GM03348 (cell line): ENCODE measurements at regions not wholly inside any gene's neighbourhood (a gene's known extent, or its start where the extent isn't known, plus 50 kb on each side); places are given as distances from the start of the nearest gene placed in this dataset.
"Not testable (repeated sequence)": the region's sequence is repeated elsewhere in the genome, so short reads cannot be mapped to it uniquely, and the experiment has no call there.

Experiments
- DNase-seq: peaks from one replicate; pipeline ENCODE4 v3.0.0; 2012; ENCODE audit warnings: low spot score

- DNase-seq = no peak
These were observed 122.0 kb downstream of the CT47B1 start for GRCh38 chrX:120753413-120754251.

GRCh38 chrX:120752431-120753082 lies 122.7 kb upstream of the C1GALT1C1 start:
- DNase-seq = no peak

GRCh38 chrX:120751683-120752082 lies 121.8 kb upstream of the C1GALT1C1 start:
- no peak for DNase-seq

GRCh38 chrX:120750381-120750780 lies 120.5 kb upstream of the C1GALT1C1 start:
- no peak for DNase-seq

- peak; percentile 30 for DNase-seq
These were observed 119.4 kb upstream of the C1GALT1C1 start for GRCh38 chrX:120749141-120749846.

- DNase-seq = no peak
These were observed 116.3 kb upstream of the C1GALT1C1 start for GRCh38 chrX:120746153-120746552.

GRCh38 chrX:120742946-120743665 lies 113.3 kb upstream of the C1GALT1C1 start:
- DNase-seq = no peak

GRCh38 chrX:120741452-120741851 lies 111.6 kb upstream of the C1GALT1C1 start:
- DNase-seq = no peak

GRCh38 chrX:120740072-120740471 lies 110.2 kb upstream of the C1GALT1C1 start:
- no peak for DNase-seq

- no peak for DNase-seq
These were observed 109.4 kb upstream of the C1GALT1C1 start for GRCh38 chrX:120739300-120739699.

- no peak for DNase-seq
These were observed 107.1 kb upstream of the C1GALT1C1 start for GRCh38 chrX:120736989-120737388.

- DNase-seq = no peak
These were observed 106.1 kb upstream of the C1GALT1C1 start for GRCh38 chrX:120735966-120736365.

- DNase-seq = no peak
These were observed 103.0 kb upstream of the C1GALT1C1 start for GRCh38 chrX:120732879-120733278.

GRCh38 chrX:120732461-120732860 lies 102.6 kb upstream of the C1GALT1C1 start:
- DNase-seq = no peak

- peak; percentile 26 for DNase-seq
These were observed 101.5 kb upstream of the C1GALT1C1 start for GRCh38 chrX:120731386-120731785.

GRCh38 chrX:120729506-120730255 lies 99.8 kb upstream of the C1GALT1C1 start:
- DNase-seq = not testable (repeated sequence)

GRCh38 chrX:120727911-120728310 lies 98.1 kb upstream of the C1GALT1C1 start:
- no peak for DNase-seq

- DNase-seq = no peak
These were observed 97.6 kb upstream of the C1GALT1C1 start for GRCh38 chrX:120727452-120727851.

- no peak for DNase-seq
These were observed 96.4 kb upstream of the C1GALT1C1 start for GRCh38 chrX:120726294-120726693.

- DNase-seq = no peak
These were observed 96.0 kb upstream of the C1GALT1C1 start for GRCh38 chrX:120725874-120726273.

- DNase-seq = no peak
These were observed 89.8 kb upstream of the C1GALT1C1 start for GRCh38 chrX:120719622-120720021.
